ENCODE measurements at regions not wholly inside any gene's neighbourhood (a gene's known extent, or its start where the extent isn't known, plus 50 kb on each side); places are given as distances from the start of the nearest gene placed in this dataset.

DNA sequence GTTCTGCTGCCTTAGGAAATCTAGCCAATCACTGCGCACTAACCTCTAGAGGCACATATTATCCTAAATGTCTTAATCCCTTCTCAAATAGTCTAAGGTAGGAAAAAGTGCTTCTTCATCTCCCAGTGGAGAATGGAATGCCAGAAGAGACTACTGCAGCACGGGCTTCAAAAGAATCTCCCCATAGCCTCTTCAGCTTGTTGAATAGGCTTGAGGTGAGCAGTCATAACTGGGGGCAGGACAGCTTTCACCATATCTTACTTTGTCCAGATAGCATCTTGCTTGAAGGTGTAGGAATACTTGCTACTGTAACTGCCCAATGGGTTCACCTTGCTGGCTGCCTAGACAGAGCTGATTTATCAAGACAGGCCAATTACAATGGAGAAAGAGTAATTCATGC lies 88.8 kb downstream of the MBL2 start:
- no peak for TF ChIP-seq EZH2 (IDR thresholded peaks at IDR 0.05)
- TF ChIP-seq POLR2AphosphoS5 (IDR thresholded peaks at IDR 0.05; ENCODE audit: borderline replicate concordance, low read depth, low read length), result no peak
